H9 (cell line): ENCODE measurements at regions not wholly inside any gene's neighbourhood (a gene's known extent, or its start where the extent isn't known, plus 50 kb on each side); places are given as distances from the start of the nearest gene placed in this dataset.

Source experiments
- DNase-seq: peaks from one replicate; pipeline ENCODE4 v3.0.0-alpha.2; 2017
- H2AFZ ChIP-seq: one replicate; pipeline ENCODE4 v1.6.1; 2013; ENCODE audit warnings: mild to moderate bottlenecking, low read length, control low read depth, moderate library complexity
- H2AK5ac ChIP-seq: 2 replicates; pipeline ENCODE4 v1.6.1; 2013; ENCODE audit warnings: low read length, control low read depth, mixed read lengths; ENCODE audit not compliant: insufficient read length
- H2BK120ac ChIP-seq: one replicate; pipeline ENCODE4 v1.6.1; 2013; ENCODE audit warnings: low read depth, mild to moderate bottlenecking, low read length, control low read depth, inconsistent platforms; ENCODE audit not compliant: poor library complexity, severe bottlenecking
- H2BK12ac ChIP-seq: 2 replicates; pipeline ENCODE4 v1.6.1; 2013; ENCODE audit warnings: low read length, control low read depth, mixed read lengths, low read depth; ENCODE audit not compliant: insufficient read length
- H2BK15ac ChIP-seq: 2 replicates; pipeline ENCODE4 v1.6.1; 2013; ENCODE audit warnings: low read depth, low read length, control low read depth
- H2BK20ac ChIP-seq: one replicate; pipeline ENCODE4 v1.6.1; 2013; ENCODE audit warnings: low read depth, mild to moderate bottlenecking, low read length, control low read depth, inconsistent platforms; ENCODE audit not compliant: poor library complexity, severe bottlenecking
- H2BK5ac ChIP-seq: 2 replicates; pipeline ENCODE4 v1.6.1; 2013; ENCODE audit warnings: low read length, control low read depth, mixed read lengths; ENCODE audit not compliant: insufficient read length
- H3K14ac ChIP-seq: 2 replicates; pipeline ENCODE4 v1.6.1; 2013; ENCODE audit warnings: low read length, control low read depth; ENCODE audit not compliant: insufficient read depth
- H3K18ac ChIP-seq: 2 replicates; pipeline ENCODE4 v1.6.1; 2013; ENCODE audit warnings: low read depth, mild to moderate bottlenecking, mixed read lengths, low read length, control low read depth; ENCODE audit not compliant: insufficient read length
- H3K23ac ChIP-seq: 2 replicates; pipeline ENCODE4 v1.6.1; 2013; ENCODE audit warnings: low read length, control low read depth, mixed read lengths, low read depth; ENCODE audit not compliant: insufficient read length
- H3K23me2 ChIP-seq: 2 replicates; pipeline ENCODE4 v1.6.1; 2013; ENCODE audit warnings: low read depth, mild to moderate bottlenecking, mixed read lengths, low read length, control low read depth; ENCODE audit not compliant: insufficient read length, poor library complexity, severe bottlenecking
- H3K27ac ChIP-seq: 2 replicates; pipeline ENCODE4 v1.5.1; 2013; ENCODE audit warnings: low read length, control low read depth, mixed read lengths, low read depth; ENCODE audit not compliant: insufficient read length
- H3K27me3 ChIP-seq: 2 replicates; pipeline ENCODE4 v1.6.1; 2013; ENCODE audit warnings: low read length, control low read depth, inconsistent platforms; ENCODE audit not compliant: insufficient read depth
- H3K4ac ChIP-seq: 2 replicates; pipeline ENCODE4 v1.6.1; 2013; ENCODE audit warnings: low read depth, mild to moderate bottlenecking, control low read depth, inconsistent platforms, low read length, moderate library complexity
- H3K4me1 ChIP-seq: 2 replicates; pipeline ENCODE4 v1.6.1; 2013; ENCODE audit warnings: low read length, control low read depth, inconsistent platforms; ENCODE audit not compliant: insufficient read depth
- H3K4me2 ChIP-seq: 2 replicates; pipeline ENCODE4 v1.6.1; 2013; ENCODE audit warnings: low read length, control low read depth, mixed read lengths; ENCODE audit not compliant: insufficient read length, insufficient read depth
- H3K56ac ChIP-seq: 2 replicates; pipeline ENCODE4 v1.6.1; 2013; ENCODE audit warnings: low read depth, mild to moderate bottlenecking, mixed read lengths, low read length, control low read depth; ENCODE audit not compliant: insufficient read length
- H3K79me1 ChIP-seq: 2 replicates; pipeline ENCODE4 v1.6.1; 2013; ENCODE audit warnings: low read depth, mild to moderate bottlenecking, moderate library complexity, low read length, control low read depth, inconsistent platforms; ENCODE audit not compliant: insufficient read depth, poor library complexity, severe bottlenecking
- H3K79me2 ChIP-seq: 2 replicates; pipeline ENCODE4 v1.6.1; 2013; ENCODE audit warnings: low read length, control low read depth, inconsistent platforms; ENCODE audit not compliant: insufficient read depth
- H3K9ac ChIP-seq: 2 replicates; pipeline ENCODE4 v1.6.1; 2013; ENCODE audit warnings: low read length, control low read depth, mixed read lengths; ENCODE audit not compliant: insufficient read length; ENCODE audit errors: extremely low read depth
- H3K9me3 ChIP-seq: one replicate; pipeline ENCODE4 v1.6.1; 2013; ENCODE audit warnings: low read depth, low read length, inconsistent platforms; ENCODE audit not compliant: control insufficient read depth
- H3T11ph ChIP-seq: one replicate; pipeline ENCODE4 v1.6.1; 2013; ENCODE audit warnings: mild to moderate bottlenecking, low read length, control low read depth, inconsistent platforms
- H4K20me1 ChIP-seq: one replicate; pipeline ENCODE4 v1.6.1; 2013; ENCODE audit not compliant: control insufficient read depth, insufficient read length, insufficient read depth
- H4K5ac ChIP-seq: 2 replicates; pipeline ENCODE4 v1.6.1; 2013; ENCODE audit warnings: low read depth, mild to moderate bottlenecking, mixed read lengths, low read length, control low read depth; ENCODE audit not compliant: insufficient read length
- H4K8ac ChIP-seq: replicated peaks from 2 replicates; pipeline ENCODE4 v1.6.1; 2013; ENCODE audit warnings: low read length, control low read depth, mixed read lengths, low read depth; ENCODE audit not compliant: insufficient read length
- H4K91ac ChIP-seq: 2 replicates; pipeline ENCODE4 v1.6.1; 2013; ENCODE audit warnings: low read depth, mild to moderate bottlenecking, moderate library complexity, mixed read lengths, low read length, control low read depth; ENCODE audit not compliant: insufficient read length
- H3K27ac Mint-ChIP-seq, 3 experiments: 2 replicates in 2 of 3; 3 replicates in 1 of 3; pipeline ENCODE4 v1.8.0; 2020 to 2021; ENCODE audit warnings: mixed read lengths in 3 of 3, mild to moderate bottlenecking in 1 of 3, moderate library complexity in 1 of 3
- H3K27me3 Mint-ChIP-seq: 2 replicates; pipeline ENCODE4 v1.8.0; 2021; ENCODE audit warnings: low read depth, mild to moderate bottlenecking, moderate library complexity, mixed read lengths
- H3K36me3 Mint-ChIP-seq, 3 experiments: 2 replicates in 2 of 3; 3 replicates in 1 of 3; pipeline ENCODE4 v1.8.0; 2020 to 2021; ENCODE audit warnings: low read depth in 3 of 3, mixed read lengths in 3 of 3; ENCODE audit not compliant: insufficient read depth in 1 of 3
- H3K4me1 Mint-ChIP-seq, 2 experiments: 2 replicates each; pipeline ENCODE4 v1.8.0; 2020; ENCODE audit warnings: mixed read lengths in 2 of 2
- H3K4me3 Mint-ChIP-seq, 2 experiments: 2 replicates in 1 of 2; 3 replicates in 1 of 2; pipeline ENCODE4 v1.8.0; 2020 to 2021; ENCODE audit warnings: mild to moderate bottlenecking in 2 of 2, mixed read lengths in 2 of 2, moderate library complexity in 1 of 2
- H3K9me3 Mint-ChIP-seq, 2 experiments: 2 replicates in 1 of 2; 3 replicates in 1 of 2; pipeline ENCODE4 v1.8.0; 2020; ENCODE audit warnings: mild to moderate bottlenecking in 2 of 2, mixed read lengths in 2 of 2, moderate library complexity in 1 of 2
- WGBS: extraction: QIAGEN DNeasy Blood & Tissue Kit; methylation state at CpG from one replicate; pipeline ENCODE4 v1.1.7; 2013; ENCODE audit warnings: missing lambda C conversion rate, low lambda C conversion rate, mixed read lengths; ENCODE audit not compliant: insufficient read length; ENCODE audit errors: extremely low coverage; 5-methylcytosine and 5-hydroxymethylcytosine counted together
- TF ChIP-seq, protein P1 (sequence below): fragments of 200-600 bp; sonication (generic); conservative IDR thresholded peaks from 3 replicates; pipeline ENCODE4 v1.8.0; 2021; ENCODE audit warnings: antibody characterized with exemption, mild to moderate bottlenecking

DNA sequence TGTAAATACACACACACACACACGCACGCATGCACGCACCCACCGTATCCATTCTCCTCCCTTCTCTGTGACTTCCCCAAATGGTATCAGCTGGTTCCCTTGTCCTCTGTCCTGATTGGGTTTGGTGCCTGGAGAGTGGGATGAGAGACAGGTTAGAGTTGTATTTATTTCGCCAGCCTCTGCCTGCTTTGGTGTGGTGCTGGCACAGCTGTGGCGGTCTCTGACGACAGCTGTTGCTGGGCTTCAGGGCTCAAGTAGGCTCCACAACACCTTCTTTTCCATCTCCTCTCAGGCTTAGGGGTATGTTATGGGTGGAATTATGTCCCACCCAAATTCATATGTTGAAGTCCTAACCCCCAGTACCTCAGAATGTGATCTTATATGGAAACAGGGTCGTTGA lies 94.9 kb upstream of the ITGA6 start:
- H3K27ac ChIP-seq: no peak overlapping the region
- no peak overlapping the region for H2AK5ac ChIP-seq
- Mint-ChIP-seq H3K27me3 (peaks cover 5% of the 10 kb centered on the region), H3K4me3 (no peak overlapping the region), H3K9me3 (no peaks in the 10 kb centered on the region; a peak in 1 of 5 replicates), H3K4me1 (peaks cover 15 to 18% of the 10 kb centered on the region in 2 experiments), H3K36me3 (no peaks in the 10 kb centered on the region), H3K27ac (no peak overlapping the region)
- H3K23me2 ChIP-seq: no peaks in the 10 kb centered on the region
- no peak overlapping the region for H3K18ac ChIP-seq
- no peak overlapping the region for H2BK120ac ChIP-seq
- H3K79me2 ChIP-seq: no peaks in the 10 kb centered on the region
- no peak overlapping the region for H3K23ac ChIP-seq
- H4K8ac ChIP-seq: no peak overlapping the region
- H2BK20ac ChIP-seq: no peak overlapping the region
- WGBS: no CpG with 5 or more reads among the region's 8 CpGs
- no peak overlapping the region for H2BK5ac ChIP-seq
- H3K4ac ChIP-seq: no peak overlapping the region
- H3K4me1 ChIP-seq: no peaks in the 10 kb centered on the region
- no peak overlapping the region for H2AFZ ChIP-seq
- DNase-seq: no peak
- H3K27me3 ChIP-seq: no peaks in the 10 kb centered on the region
- H2BK12ac ChIP-seq: no peak overlapping the region
- no peaks in the 10 kb centered on the region for H3K79me1 ChIP-seq
- no peak overlapping the region for H3K14ac ChIP-seq
- H4K5ac ChIP-seq: no peak overlapping the region
- H3K9me3 ChIP-seq: no peaks in the 10 kb centered on the region
- H3K4me2 ChIP-seq: no peak overlapping the region
- H3K9ac ChIP-seq: no peak overlapping the region
- TF ChIP-seq, protein P1, sequence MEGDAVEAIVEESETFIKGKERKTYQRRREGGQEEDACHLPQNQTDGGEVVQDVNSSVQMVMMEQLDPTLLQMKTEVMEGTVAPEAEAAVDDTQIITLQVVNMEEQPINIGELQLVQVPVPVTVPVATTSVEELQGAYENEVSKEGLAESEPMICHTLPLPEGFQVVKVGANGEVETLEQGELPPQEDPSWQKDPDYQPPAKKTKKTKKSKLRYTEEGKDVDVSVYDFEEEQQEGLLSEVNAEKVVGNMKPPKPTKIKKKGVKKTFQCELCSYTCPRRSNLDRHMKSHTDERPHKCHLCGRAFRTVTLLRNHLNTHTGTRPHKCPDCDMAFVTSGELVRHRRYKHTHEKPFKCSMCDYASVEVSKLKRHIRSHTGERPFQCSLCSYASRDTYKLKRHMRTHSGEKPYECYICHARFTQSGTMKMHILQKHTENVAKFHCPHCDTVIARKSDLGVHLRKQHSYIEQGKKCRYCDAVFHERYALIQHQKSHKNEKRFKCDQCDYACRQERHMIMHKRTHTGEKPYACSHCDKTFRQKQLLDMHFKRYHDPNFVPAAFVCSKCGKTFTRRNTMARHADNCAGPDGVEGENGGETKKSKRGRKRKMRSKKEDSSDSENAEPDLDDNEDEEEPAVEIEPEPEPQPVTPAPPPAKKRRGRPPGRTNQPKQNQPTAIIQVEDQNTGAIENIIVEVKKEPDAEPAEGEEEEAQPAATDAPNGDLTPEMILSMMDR: no peak
- H2BK15ac ChIP-seq: no peak overlapping the region
- no peak overlapping the region for H3K56ac ChIP-seq
- no peaks in the 10 kb centered on the region for H4K20me1 ChIP-seq
- H4K91ac ChIP-seq: no peak overlapping the region
- no peak overlapping the region for H3T11ph ChIP-seq
